ENCODE measurements at regions not wholly inside any gene's neighbourhood (a gene's known extent, or its start where the extent isn't known, plus 50 kb on each side); places are given as distances from the start of the nearest gene placed in this dataset.

- no peak for TF ChIP-seq TAF1 (IDR thresholded peaks at IDR 0.05; ENCODE audit: low read depth)
- TF ChIP-seq TCF12 (IDR thresholded peaks at IDR 0.05; ENCODE audit: low read depth) = no peak
- no peak for TF ChIP-seq EP300 (IDR thresholded peaks at IDR 0.05; ENCODE audit: borderline replicate concordance)
- no peak for TF ChIP-seq RAD21 (IDR thresholded peaks at IDR 0.05; ENCODE audit: low read depth)
- no peak for TF ChIP-seq REST (IDR thresholded peaks at IDR 0.05; ENCODE audit: low read depth)
- no peak for TF ChIP-seq EGR1 (IDR thresholded peaks at IDR 0.05)
- TF ChIP-seq CEBPB (IDR thresholded peaks at IDR 0.05) = no peak
- TF ChIP-seq YY1 (IDR thresholded peaks at IDR 0.05; ENCODE audit: low read depth) = no peak
- TF ChIP-seq MAX (IDR thresholded peaks at IDR 0.05) = no peak
- no peak for TF ChIP-seq CREB1 (IDR thresholded peaks at IDR 0.05; ENCODE audit: low read depth)
- TF ChIP-seq ZBTB7A (IDR thresholded peaks at IDR 0.05; ENCODE audit: low read depth) = no peak
- TF ChIP-seq USF1 (IDR thresholded peaks at IDR 0.05) = no peak
Measured at GRCh38 chr10:88089498-88089897, 226.1 kb downstream of the PTEN start.

Measured in Ishikawa (cell line).